ENCODE measurements at regions not wholly inside any gene's neighbourhood (a gene's known extent, or its start where the extent isn't known, plus 50 kb on each side); places are given as distances from the start of the nearest gene placed in this dataset.
"Not testable (repeated sequence)": the region's sequence is repeated elsewhere in the genome, so short reads cannot be mapped to it uniquely, and the experiment has no call there.

DNA sequence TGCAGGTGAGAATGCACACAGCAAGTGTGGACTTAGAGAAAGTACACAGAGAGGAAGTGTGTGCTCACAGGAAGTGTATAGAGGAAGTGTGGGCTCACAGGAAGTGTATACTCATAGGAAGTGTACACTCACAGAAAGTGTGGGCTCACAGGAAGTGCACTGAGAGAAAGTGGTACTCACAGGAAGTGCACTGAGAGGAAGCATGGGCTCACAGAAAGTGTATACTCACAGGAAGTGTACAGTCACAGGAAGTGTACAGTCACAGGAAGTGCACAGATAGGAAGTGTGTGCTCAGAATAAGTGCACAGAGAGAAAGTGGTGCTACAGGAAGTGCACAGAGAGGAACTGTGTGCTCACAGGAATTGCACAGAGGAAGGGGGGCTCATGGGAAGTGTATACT, 87.1 kb downstream of the ATP6V0E2 start:
- TF ChIP-seq, protein P1, sequence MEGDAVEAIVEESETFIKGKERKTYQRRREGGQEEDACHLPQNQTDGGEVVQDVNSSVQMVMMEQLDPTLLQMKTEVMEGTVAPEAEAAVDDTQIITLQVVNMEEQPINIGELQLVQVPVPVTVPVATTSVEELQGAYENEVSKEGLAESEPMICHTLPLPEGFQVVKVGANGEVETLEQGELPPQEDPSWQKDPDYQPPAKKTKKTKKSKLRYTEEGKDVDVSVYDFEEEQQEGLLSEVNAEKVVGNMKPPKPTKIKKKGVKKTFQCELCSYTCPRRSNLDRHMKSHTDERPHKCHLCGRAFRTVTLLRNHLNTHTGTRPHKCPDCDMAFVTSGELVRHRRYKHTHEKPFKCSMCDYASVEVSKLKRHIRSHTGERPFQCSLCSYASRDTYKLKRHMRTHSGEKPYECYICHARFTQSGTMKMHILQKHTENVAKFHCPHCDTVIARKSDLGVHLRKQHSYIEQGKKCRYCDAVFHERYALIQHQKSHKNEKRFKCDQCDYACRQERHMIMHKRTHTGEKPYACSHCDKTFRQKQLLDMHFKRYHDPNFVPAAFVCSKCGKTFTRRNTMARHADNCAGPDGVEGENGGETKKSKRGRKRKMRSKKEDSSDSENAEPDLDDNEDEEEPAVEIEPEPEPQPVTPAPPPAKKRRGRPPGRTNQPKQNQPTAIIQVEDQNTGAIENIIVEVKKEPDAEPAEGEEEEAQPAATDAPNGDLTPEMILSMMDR (IDR thresholded peaks at IDR 0.05) = not testable (repeated sequence)
- TF ChIP-seq EP300, POLR2AphosphoS5 (IDR thresholded peaks at IDR 0.05): not testable (repeated sequence)
